AG10803 (cell line): ENCODE measurements at regions not wholly inside any gene's neighbourhood (a gene's known extent, or its start where the extent isn't known, plus 50 kb on each side); places are given as distances from the start of the nearest gene placed in this dataset.
A peak's percentile ranks its signal among the peaks of the same experiment; 100 is the strongest.

ENCODE experiments used
- DNase-seq: peaks from one replicate; pipeline ENCODE4 v3.0.0; 2010; ENCODE audit warnings: low read depth
- H3K4me3 ChIP-seq: 2 replicates; pipeline ENCODE4 v1.5.1; 2011; ENCODE audit warnings: mild to moderate bottlenecking, low read length, control low read depth
- TF ChIP-seq, protein P1 (sequence below): conservative IDR thresholded peaks from 2 replicates; pipeline ENCODE4 v1.5.1; 2011; ENCODE audit warnings: mild to moderate bottlenecking, low read length, control low read depth, inconsistent platforms

DNA sequence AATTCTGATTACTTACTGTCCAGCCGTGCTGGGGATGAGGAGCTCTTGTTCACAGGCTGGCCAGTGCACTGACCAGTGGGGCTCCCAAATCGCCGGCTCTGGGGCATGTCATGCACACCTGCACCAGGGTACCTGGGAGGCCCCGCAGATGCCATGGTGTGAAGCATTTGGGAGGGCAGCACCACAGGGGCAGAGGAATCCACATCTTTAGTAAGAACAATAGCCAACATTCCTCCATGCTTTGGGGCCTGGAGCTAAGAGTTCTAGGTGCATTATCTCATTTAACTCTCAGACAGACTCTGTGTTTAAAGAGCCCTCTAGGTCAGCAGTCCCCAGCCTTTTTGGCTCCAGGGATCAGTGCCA, 104.2 kb downstream of the ACKR3 start:
- no peak for DNase-seq
- TF ChIP-seq, protein P1, sequence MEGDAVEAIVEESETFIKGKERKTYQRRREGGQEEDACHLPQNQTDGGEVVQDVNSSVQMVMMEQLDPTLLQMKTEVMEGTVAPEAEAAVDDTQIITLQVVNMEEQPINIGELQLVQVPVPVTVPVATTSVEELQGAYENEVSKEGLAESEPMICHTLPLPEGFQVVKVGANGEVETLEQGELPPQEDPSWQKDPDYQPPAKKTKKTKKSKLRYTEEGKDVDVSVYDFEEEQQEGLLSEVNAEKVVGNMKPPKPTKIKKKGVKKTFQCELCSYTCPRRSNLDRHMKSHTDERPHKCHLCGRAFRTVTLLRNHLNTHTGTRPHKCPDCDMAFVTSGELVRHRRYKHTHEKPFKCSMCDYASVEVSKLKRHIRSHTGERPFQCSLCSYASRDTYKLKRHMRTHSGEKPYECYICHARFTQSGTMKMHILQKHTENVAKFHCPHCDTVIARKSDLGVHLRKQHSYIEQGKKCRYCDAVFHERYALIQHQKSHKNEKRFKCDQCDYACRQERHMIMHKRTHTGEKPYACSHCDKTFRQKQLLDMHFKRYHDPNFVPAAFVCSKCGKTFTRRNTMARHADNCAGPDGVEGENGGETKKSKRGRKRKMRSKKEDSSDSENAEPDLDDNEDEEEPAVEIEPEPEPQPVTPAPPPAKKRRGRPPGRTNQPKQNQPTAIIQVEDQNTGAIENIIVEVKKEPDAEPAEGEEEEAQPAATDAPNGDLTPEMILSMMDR = no peak
- H3K4me3 ChIP-seq = no peak overlapping the region

DNA sequence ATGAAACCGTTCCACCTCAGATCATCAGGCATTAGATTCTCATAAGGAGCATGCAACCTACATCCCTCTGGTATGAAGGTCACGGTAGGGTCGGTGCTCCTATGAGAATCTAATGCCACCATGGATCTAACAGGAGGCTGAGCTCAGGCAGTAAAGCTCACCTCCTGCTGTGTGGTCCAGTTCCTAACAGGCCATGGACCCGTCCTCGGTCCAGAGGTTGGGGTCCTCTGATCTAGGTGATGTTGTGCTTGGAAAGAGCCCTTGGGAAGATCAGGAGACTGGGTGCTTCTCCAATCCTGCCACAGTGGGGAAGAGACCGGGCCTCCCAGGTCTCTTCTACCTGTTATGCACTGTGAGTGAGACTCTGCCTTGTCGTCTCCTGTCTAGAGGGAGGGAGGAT, 104.6 kb downstream of the ACKR3 start:
- DNase-seq = no peak
- TF ChIP-seq, protein P1 = no peak
- no peak overlapping the region for H3K4me3 ChIP-seq

DNA sequence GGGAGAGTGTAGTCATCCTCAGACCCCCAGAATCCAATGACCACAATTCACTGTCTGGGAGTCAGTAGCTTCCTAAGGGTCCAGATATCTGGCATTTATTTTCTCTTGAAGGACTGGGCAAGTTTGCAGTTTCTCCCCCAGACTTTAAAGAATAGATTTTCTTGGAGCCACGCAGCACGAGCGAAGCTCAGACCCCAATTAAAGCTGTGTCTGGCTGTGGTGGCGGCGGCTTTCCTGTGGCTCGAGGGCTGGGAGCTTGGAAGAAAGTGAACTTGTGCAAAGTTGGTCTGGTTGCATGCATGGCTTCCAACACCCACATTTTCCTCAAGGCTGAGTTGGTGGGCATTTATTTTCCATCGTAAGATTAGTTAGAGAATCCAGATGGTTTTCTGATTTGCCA, 105.0 kb downstream of the ACKR3 start:
- no peak overlapping the region for H3K4me3 ChIP-seq
- no peak for DNase-seq
- TF ChIP-seq, protein P1 = no peak

DNA sequence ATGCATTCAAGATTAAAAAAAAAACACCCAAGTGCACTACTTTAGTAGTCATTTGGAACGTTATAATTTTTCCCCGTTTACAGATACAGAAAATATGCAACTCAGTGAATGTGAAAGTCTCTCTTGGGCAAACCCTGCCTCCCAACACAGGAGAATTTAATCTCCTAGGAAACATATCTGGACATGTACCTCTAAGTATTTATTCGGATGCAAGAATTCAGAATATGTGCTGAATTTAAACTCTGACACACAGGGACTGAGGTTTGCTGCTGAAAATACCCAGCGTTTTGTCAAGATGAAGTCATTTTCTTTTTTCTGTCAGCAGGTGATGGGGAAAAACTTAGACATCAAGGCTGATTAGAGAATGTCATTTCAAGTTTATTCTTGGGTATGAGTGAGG, 105.4 kb downstream of the ACKR3 start:
- H3K4me3 ChIP-seq = no peak overlapping the region
- TF ChIP-seq, protein P1 = no peak
- peak; percentile 55 for DNase-seq

DNA sequence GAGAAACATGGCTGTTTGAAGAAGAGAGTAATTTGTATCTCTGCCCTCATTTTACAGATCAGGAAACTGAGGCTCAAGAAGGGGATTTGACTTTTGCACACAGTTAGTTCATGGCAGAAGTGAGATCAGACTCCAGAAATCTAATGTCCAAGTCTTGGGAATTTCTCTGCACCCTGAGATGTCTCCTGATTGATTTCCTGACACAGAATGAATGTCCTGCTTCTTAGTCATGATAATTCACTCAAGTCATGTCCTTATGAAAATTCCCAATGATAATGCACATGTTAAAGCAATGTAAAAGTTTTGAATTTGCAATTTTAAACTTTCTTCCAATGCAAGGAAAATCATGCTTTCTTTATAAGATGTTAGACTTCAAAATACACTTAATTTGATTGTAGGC, 105.9 kb downstream of the ACKR3 start:
- H3K4me3 ChIP-seq = no peak overlapping the region
- no peak for DNase-seq
- TF ChIP-seq, protein P1 = no peak

DNA sequence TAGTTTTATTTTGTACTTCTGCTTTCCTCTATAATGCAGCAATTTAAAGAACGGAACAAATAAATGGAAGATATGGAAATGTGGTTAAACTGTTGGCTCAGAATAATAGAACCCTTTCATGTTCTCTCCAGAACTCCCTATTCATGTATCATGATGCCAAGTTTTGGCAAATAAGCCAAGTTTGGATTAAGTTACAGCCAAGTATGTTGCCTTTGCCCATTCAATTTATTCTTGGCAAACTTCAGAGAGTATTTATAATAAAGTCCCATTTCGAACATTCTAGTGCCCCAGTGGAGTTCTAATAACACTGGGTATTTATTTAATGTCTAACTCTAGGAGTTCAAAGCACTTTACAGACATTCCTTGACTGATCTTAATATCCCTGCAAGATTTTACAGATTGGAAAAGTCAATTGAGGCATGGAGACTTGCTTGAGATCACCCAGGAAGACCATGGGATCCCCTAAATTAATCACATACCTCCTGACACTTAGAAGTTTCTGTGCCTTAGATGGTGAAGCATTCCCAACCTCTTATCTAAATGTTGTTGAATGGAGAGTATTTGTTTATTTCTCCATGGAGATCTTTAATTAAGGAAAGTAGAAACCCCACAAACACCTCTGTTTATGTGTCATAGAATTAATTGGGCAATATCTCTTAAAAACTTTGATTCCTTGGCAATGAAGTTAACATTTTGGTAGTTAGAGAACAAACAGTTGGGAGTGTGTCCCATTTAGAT, 106.7 kb downstream of the ACKR3 start:
- no peak overlapping the region for H3K4me3 ChIP-seq
- TF ChIP-seq, protein P1 = no peak
- no peak for DNase-seq

DNA sequence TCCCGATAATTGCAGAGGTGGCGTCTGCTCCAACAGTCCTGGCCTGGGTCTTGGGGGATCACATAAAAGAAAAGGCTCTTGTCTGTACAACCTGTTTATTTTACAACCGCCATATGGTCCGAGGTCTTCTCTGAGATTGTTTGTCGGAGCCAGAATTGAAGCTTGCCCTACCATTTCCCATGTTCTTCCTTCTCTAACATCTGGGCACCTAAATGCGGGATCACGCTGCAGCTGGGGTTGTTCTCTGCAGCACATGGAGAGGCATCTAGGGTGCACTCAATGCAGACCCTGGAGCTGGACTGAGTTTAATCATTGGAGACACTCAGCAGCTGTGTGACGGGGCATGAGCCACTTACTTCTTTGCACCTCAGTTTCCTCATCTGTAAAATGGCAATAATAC, 107.7 kb downstream of the ACKR3 start:
- TF ChIP-seq, protein P1 = no peak
- DNase-seq = no peak

More for the DNA sequence above, 107.7 kb downstream of the ACKR3 start:
- H3K4me3 ChIP-seq = no peak overlapping the region
